NCI-H2107 treated with DMSO at 0.1 percent for 48 hours (cell line): ENCODE measurements at regions not wholly inside any gene's neighbourhood (a gene's known extent, or its start where the extent isn't known, plus 50 kb on each side); places are given as distances from the start of the nearest gene placed in this dataset.
"Not testable (repeated sequence)": the region's sequence is repeated elsewhere in the genome, so short reads cannot be mapped to it uniquely, and the experiment has no call there.

Experiments used
- DNase-seq: peaks from one replicate; lab custom pipeline; 2025; ENCODE audit not compliant: unreplicated experiment; lab: John Stamatoyannopoulos, UW

GRCh38 chr2:122055521-122055931 is 300.1 kb downstream of the TSN start:
- no peak for DNase-seq

- DNase-seq = no peak
Measured at GRCh38 chr2:122056853-122057252, 301.4 kb downstream of the TSN start.

- no peak for DNase-seq
Measured at GRCh38 chr2:122061206-122061605, 305.8 kb downstream of the TSN start.

- DNase-seq = no peak
Measured at GRCh38 chr2:122061831-122062230, 306.4 kb downstream of the TSN start.

- no peak for DNase-seq
Measured at GRCh38 chr2:122062506-122062905, 307.1 kb downstream of the TSN start.

GRCh38 chr2:122063716-122064115 is 308.3 kb downstream of the TSN start:
- no peak for DNase-seq

- DNase-seq = no peak
Measured at GRCh38 chr2:122070241-122070731, 314.8 kb downstream of the TSN start.

- DNase-seq = no peak
Measured at GRCh38 chr2:122072666-122073065, 317.2 kb downstream of the TSN start.

- DNase-seq = no peak
Measured at GRCh38 chr2:122074201-122074600, 318.8 kb downstream of the TSN start.

GRCh38 chr2:122075381-122075780 is 319.9 kb downstream of the TSN start:
- no peak for DNase-seq

GRCh38 chr2:122077114-122077513 is 321.7 kb downstream of the TSN start:
- no peak for DNase-seq

- no peak for DNase-seq
Measured at GRCh38 chr2:122077771-122078170, 322.3 kb downstream of the TSN start.

- no peak for DNase-seq
Measured at GRCh38 chr2:122078451-122078850, 323.0 kb downstream of the TSN start.

GRCh38 chr2:122079844-122080243 is 324.4 kb downstream of the TSN start:
- no peak for DNase-seq

GRCh38 chr2:122080316-122080715 is 324.9 kb downstream of the TSN start:
- DNase-seq = no peak

- DNase-seq = no peak
Measured at GRCh38 chr2:122080871-122081270, 325.4 kb downstream of the TSN start.

- peak; percentile 4 for DNase-seq
Measured at GRCh38 chr2:122081751-122082150, 326.3 kb downstream of the TSN start.

GRCh38 chr2:122083256-122084048 is 328.0 kb downstream of the TSN start:
- no peak for DNase-seq

GRCh38 chr2:122085672-122086071 is 330.2 kb downstream of the TSN start:
- not testable (repeated sequence) for DNase-seq

GRCh38 chr2:122094557-122094956 is 339.1 kb downstream of the TSN start:
- no peak for DNase-seq

- no peak for DNase-seq
Measured at GRCh38 chr2:122096761-122097160, 341.3 kb downstream of the TSN start.

- no peak for DNase-seq
Measured at GRCh38 chr2:122098306-122098705, 342.9 kb downstream of the TSN start.

GRCh38 chr2:122100346-122100745 is 344.9 kb downstream of the TSN start:
- DNase-seq = no peak
